ENCODE measurements at regions not wholly inside any gene's neighbourhood (a gene's known extent, or its start where the extent isn't known, plus 50 kb on each side); places are given as distances from the start of the nearest gene placed in this dataset.
"Not testable (repeated sequence)": the region's sequence is repeated elsewhere in the genome, so short reads cannot be mapped to it uniquely, and the experiment has no call there.

GRCh38 chr11:97028836-97029406, 639.1 kb downstream of the JRKL start:
- no peak for DNase-seq
- in situ Hi-C loops (cut with MboI; ENCODE audit: low pct_unique_long_range_greater_than_20kb, low sequenced_read_pairs): no loop called here

GRCh38 chr11:97033178-97033577, 643.4 kb downstream of the JRKL start:
- DNase-seq: no peak
- in situ Hi-C loops (cut with MboI; ENCODE audit: low pct_unique_long_range_greater_than_20kb, low sequenced_read_pairs): no loop called here

GRCh38 chr11:97048481-97048880, 658.7 kb downstream of the JRKL start:
- DNase-seq: no peak
- in situ Hi-C loops (cut with MboI; ENCODE audit: low pct_unique_long_range_greater_than_20kb, low sequenced_read_pairs): no loop called here

GRCh38 chr11:97060184-97060583, 670.4 kb downstream of the JRKL start:
- no peak for DNase-seq
- in situ Hi-C loops (cut with MboI; ENCODE audit: low pct_unique_long_range_greater_than_20kb, low sequenced_read_pairs): no loop called here

GRCh38 chr11:97069160-97069559, 679.3 kb downstream of the JRKL start:
- DNase-seq: no peak
- in situ Hi-C loops (cut with MboI; ENCODE audit: low pct_unique_long_range_greater_than_20kb, low sequenced_read_pairs): no loop called here

GRCh38 chr11:97072420-97072819, 682.6 kb downstream of the JRKL start:
- no peak for DNase-seq
- in situ Hi-C loops (cut with MboI; ENCODE audit: low pct_unique_long_range_greater_than_20kb, low sequenced_read_pairs): no loop called here

GRCh38 chr11:97076666-97077065, 686.9 kb downstream of the JRKL start:
- in situ Hi-C loops (cut with MboI; ENCODE audit: low pct_unique_long_range_greater_than_20kb, low sequenced_read_pairs); DNase-seq: not testable (repeated sequence)

- in situ Hi-C loops (cut with MboI; ENCODE audit: low pct_unique_long_range_greater_than_20kb, low sequenced_read_pairs): no loop called here
These were observed 688.6 kb downstream of the JRKL start for GRCh38 chr11:97078443-97078842.

GRCh38 chr11:97079244-97079643, 689.4 kb downstream of the JRKL start:
- in situ Hi-C loops (cut with MboI; ENCODE audit: low pct_unique_long_range_greater_than_20kb, low sequenced_read_pairs): no loop called here
- DNase-seq: no peak

More at GRCh38 chr11:97078443-97078842, 688.6 kb downstream of the JRKL start:
- no peak for DNase-seq

- no peak for DNase-seq
- in situ Hi-C loops (cut with MboI; ENCODE audit: low pct_unique_long_range_greater_than_20kb, low sequenced_read_pairs): no loop called here
These were observed 697.6 kb downstream of the JRKL start for GRCh38 chr11:97087419-97087818.

GRCh38 chr11:97092823-97093222, 703.0 kb downstream of the JRKL start:
- DNase-seq: no peak

GRCh38 chr11:97102180-97102579, 712.4 kb downstream of the JRKL start:
- in situ Hi-C loops (cut with MboI; ENCODE audit: low pct_unique_long_range_greater_than_20kb, low sequenced_read_pairs); DNase-seq: not testable (repeated sequence)

More at GRCh38 chr11:97092823-97093222, 703.0 kb downstream of the JRKL start:
- in situ Hi-C loops (cut with MboI; ENCODE audit: low pct_unique_long_range_greater_than_20kb, low sequenced_read_pairs): no loop called here

- in situ Hi-C loops (cut with MboI; ENCODE audit: low pct_unique_long_range_greater_than_20kb, low sequenced_read_pairs): no loop called here
- DNase-seq: no peak
These were observed 717.8 kb downstream of the JRKL start for GRCh38 chr11:97107604-97108003.

GRCh38 chr11:97109078-97109477, 719.3 kb downstream of the JRKL start:
- DNase-seq: no peak
- in situ Hi-C loops (cut with MboI; ENCODE audit: low pct_unique_long_range_greater_than_20kb, low sequenced_read_pairs): no loop called here

GRCh38 chr11:97110376-97110775, 720.6 kb downstream of the JRKL start:
- DNase-seq: no peak
- in situ Hi-C loops (cut with MboI; ENCODE audit: low pct_unique_long_range_greater_than_20kb, low sequenced_read_pairs): no loop called here

GRCh38 chr11:97111559-97111958, 721.7 kb downstream of the JRKL start:
- no peak for DNase-seq
- in situ Hi-C loops (cut with MboI; ENCODE audit: low pct_unique_long_range_greater_than_20kb, low sequenced_read_pairs): no loop called here

- in situ Hi-C loops (cut with MboI; ENCODE audit: low pct_unique_long_range_greater_than_20kb, low sequenced_read_pairs): no loop called here
- DNase-seq: no peak
These were observed 728.9 kb downstream of the JRKL start for GRCh38 chr11:97118614-97119200.

GRCh38 chr11:97123237-97123636, 733.4 kb downstream of the JRKL start:
- no peak for DNase-seq

GRCh38 chr11:97136067-97136466, 746.3 kb downstream of the JRKL start:
- DNase-seq: no peak
- in situ Hi-C loops (cut with MboI; ENCODE audit: low pct_unique_long_range_greater_than_20kb, low sequenced_read_pairs): no loop called here

More at GRCh38 chr11:97123237-97123636, 733.4 kb downstream of the JRKL start:
- in situ Hi-C loops (cut with MboI; ENCODE audit: low pct_unique_long_range_greater_than_20kb, low sequenced_read_pairs): no loop called here

GRCh38 chr11:97140885-97141494, 751.2 kb downstream of the JRKL start:
- in situ Hi-C loops (cut with MboI; ENCODE audit: low pct_unique_long_range_greater_than_20kb, low sequenced_read_pairs): no loop called here
- DNase-seq: peak; percentile 16

GRCh38 chr11:97143463-97143862, 753.6 kb downstream of the JRKL start:
- DNase-seq: peak; percentile 9
- in situ Hi-C loops (cut with MboI; ENCODE audit: low pct_unique_long_range_greater_than_20kb, low sequenced_read_pairs): no loop called here

Data from KBM-7 (cell line).